ENCODE measurements at regions not wholly inside any gene's neighbourhood (a gene's known extent, or its start where the extent isn't known, plus 50 kb on each side); places are given as distances from the start of the nearest gene placed in this dataset.

- no peak for DNase-seq (ENCODE audit: low spot score)
- TF ChIP-seq CTCF (IDR thresholded peaks at IDR 0.05; ENCODE audit: extremely low read depth, missing control alignments), result no peak
Observed at GRCh38 chr12:97616946-97617345, 154.3 kb downstream of the RMST start.

GRCh38 chr12:97628962-97629361 is 166.4 kb downstream of the RMST start:
- TF ChIP-seq CTCF (IDR thresholded peaks at IDR 0.05; ENCODE audit: extremely low read depth, missing control alignments), result no peak
- no peak for DNase-seq (ENCODE audit: low spot score)

GRCh38 chr12:97629382-97629781 is 166.8 kb downstream of the RMST start:
- no peak for DNase-seq (ENCODE audit: low spot score)
- TF ChIP-seq CTCF (IDR thresholded peaks at IDR 0.05; ENCODE audit: extremely low read depth, missing control alignments), result no peak

GRCh38 chr12:97630356-97630755 is 167.8 kb downstream of the RMST start:
- no peak for TF ChIP-seq CTCF (IDR thresholded peaks at IDR 0.05; ENCODE audit: extremely low read depth, missing control alignments)
- no peak for DNase-seq (ENCODE audit: low spot score)

GRCh38 chr12:97630875-97631274 is 168.3 kb downstream of the RMST start:
- DNase-seq (ENCODE audit: low spot score), result no peak
- TF ChIP-seq CTCF (IDR thresholded peaks at IDR 0.05; ENCODE audit: extremely low read depth, missing control alignments), result no peak

- no peak for DNase-seq (ENCODE audit: low spot score)
- no peak for TF ChIP-seq CTCF (IDR thresholded peaks at IDR 0.05; ENCODE audit: extremely low read depth, missing control alignments)
Observed at GRCh38 chr12:97637770-97638169, 175.2 kb downstream of the RMST start.

GRCh38 chr12:97638739-97639138 is 176.1 kb downstream of the RMST start:
- no peak for TF ChIP-seq CTCF (IDR thresholded peaks at IDR 0.05; ENCODE audit: extremely low read depth, missing control alignments)
- no peak for DNase-seq (ENCODE audit: low spot score)
